ENCODE measurements at regions not wholly inside any gene's neighbourhood (a gene's known extent, or its start where the extent isn't known, plus 50 kb on each side); places are given as distances from the start of the nearest gene placed in this dataset.
A peak's percentile ranks its signal among the peaks of the same experiment; 100 is the strongest.
"Not testable (repeated sequence)": the region's sequence is repeated elsewhere in the genome, so short reads cannot be mapped to it uniquely, and the experiment has no call there.

DNA sequence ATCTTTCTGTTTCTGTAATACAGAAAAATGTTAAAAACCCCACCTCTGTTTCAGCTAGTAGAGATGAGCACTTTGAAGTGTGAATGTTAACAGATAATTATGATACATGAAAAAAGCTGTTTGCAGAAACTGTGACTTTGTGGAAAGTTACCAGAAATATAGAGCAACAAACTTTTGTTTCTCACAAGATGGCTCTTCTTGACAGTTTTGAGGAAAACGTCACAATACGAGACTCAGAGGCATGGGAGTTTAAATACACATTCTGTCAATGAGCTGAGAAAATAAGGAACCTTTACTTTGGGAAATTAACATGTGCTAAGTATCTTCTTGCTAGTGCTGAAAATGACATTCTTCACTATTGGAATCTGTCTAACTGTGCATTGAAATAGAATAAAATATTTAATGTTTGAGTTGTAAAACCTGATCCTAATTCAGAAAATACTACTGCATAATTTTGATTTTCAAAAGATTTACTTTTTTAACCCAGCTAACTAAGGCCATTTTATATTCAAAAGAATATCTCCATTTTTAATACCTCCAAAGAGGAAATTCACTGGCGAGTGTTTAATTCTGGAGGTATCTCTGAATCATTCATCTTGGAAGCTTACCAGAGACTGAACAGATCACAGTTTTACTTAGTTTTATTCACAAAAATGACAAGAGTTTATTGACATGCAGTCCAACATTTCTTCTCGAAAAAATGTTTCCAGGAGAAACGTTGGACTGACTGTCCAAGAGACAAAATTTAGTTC is 308.9 kb upstream of the LRFN5 start:
- no peak for DNase-seq (ENCODE audit: low read depth in 4 of 4, low spot score in 3 of 4)

DNA sequence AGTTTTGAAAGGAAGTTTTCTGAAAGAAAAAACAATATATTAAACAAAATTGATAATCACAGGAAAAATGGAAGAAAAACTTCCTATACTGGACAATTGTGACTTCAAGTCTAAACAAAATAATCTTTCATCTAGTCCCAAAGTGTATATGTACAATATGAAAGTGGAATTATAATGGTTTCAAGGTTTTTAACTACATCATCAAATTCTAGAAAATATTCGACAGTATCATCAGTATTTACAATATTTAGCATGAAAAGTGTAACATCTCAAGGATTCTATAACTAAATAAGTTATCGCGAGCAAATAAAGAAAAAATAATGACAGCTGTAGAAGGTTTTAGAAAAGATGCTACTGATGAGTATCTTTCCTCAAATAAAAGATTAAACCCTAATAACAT is 310.9 kb upstream of the LRFN5 start:
- DNase-seq (ENCODE audit: low read depth in 4 of 4, low spot score in 3 of 4), result no peak

DNA sequence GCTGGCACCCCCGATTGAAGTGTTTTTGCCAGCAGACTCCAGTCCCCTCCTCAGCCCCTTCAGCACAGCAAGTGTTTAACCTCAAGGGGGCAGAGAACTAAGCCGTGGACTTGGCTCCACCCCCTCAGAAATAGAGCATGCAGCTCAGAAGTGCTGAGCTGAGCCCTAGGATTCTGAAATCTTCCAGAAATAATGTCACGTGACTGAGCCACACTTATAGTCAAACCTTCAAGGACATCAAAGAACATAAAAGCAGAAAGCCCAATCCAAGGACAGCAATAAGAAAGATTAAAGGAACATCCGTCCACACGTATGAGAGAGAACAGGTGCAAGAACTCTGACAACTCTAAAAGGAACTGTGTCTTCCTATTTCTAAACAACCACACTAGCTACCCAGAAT is 317.7 kb upstream of the LRFN5 start:
- no peak for DNase-seq (ENCODE audit: low read depth in 4 of 4, low spot score in 3 of 4)

DNA sequence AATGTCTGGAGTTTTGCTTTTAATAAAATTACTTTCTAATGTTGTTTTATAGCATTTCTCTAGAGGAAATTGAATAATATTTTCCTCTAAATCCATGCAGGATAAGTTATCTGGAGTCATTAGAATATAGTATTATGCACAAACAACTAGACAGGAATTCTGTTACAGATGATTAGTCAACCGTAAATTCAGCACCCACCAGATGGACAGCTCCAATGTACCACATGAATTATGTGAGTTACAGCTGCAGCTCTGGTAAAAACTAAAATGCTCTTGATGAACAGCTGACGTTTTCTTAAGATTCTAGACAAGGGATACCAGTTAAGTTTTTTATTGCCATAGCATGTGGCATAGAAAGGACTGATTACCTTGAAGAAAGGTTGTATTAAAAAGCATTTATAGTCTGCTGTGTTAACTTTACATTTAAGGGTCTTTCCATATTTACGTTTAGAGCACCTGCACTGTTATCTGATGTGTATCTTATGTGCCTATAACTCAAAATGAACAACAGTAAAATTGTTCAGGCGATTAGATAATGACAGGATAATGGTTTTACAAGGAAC is 321.4 kb upstream of the LRFN5 start:
- DNase-seq (ENCODE audit: low read depth in 4 of 4, low spot score in 3 of 4), result peak; percentile 6 to 24 (median 20)

DNA sequence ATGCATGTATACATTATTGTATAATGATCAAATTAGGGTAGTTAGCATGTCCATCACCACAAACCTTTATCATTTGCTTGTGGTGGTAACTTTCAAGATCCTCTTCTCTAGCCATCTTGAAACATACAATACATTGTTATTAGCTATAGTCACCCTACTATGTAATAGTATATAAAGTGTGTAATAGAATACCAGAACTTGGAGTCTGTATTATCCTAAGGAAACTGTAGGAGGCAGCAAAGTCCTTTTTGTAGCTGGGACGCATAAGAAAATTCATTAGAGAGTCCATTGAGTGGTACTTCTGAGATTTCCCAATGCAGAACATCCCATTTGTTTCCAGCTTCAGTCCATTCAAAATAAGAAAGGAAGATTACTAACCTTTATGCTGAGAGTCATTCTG is 325.9 kb upstream of the LRFN5 start:
- DNase-seq (ENCODE audit: low read depth in 4 of 4, low spot score in 3 of 4), result no peak

DNA sequence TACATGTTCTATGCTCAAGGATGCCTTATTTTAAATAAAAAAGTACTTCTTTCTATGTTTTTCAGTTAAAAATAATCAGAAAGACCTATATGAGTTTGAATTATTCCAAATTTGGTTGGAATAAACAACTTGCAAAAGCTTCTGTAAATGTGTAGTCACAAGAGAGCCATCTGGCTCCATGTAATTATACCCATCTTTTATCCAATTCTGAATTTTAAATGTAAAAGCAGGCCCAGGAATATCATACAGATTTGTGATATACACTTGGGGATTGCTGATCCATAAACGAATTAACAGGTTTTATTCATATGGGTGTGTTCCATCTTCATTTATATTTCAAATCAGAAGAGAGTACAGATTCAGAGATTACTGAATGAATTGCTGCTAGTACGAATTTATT is 329.2 kb upstream of the LRFN5 start:
- DNase-seq (ENCODE audit: low read depth in 4 of 4, low spot score in 3 of 4), result no peak

DNA sequence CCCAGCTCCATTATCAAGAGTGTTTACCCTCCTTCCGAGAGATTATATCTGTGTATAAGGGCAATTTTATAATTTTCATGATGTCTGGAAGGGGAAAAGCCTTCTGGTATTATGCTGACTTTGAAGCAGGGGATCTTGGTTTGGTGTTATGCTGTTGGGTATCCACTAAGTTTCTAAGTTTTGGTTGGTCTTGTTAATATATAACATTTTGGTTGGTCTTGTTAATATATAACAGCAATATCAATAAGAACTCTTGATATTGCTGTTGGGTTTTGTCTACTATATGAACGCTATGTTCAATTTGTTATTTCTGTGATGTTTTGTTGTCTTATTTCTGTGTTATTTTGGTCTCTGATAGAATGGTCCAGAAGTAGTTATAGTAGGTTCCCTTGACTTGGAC is 349.2 kb upstream of the LRFN5 start:
- DNase-seq (ENCODE audit: low read depth in 4 of 4, low spot score in 3 of 4), result no peak

DNA sequence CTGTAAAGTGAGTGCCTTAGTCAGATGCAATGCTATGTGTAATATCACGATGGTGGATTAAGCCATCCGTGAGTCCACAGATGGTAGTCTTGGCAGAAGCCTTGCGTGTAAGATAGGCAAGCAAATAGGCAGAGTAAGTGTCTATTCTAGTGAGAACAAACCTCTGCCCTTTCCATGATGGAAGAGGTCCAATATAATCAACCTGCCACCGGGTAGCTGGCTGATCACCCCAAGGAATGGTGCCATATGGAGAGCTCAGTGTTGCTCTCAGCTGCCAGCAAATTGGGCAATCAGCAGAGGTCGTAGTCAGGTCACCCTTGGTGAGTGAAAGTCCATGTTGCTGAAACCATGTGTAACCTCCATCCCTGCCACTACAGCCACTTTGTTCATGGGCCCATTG is 371.2 kb upstream of the LRFN5 start:
- no peak for DNase-seq (ENCODE audit: low read depth in 4 of 4, low spot score in 3 of 4)

DNA sequence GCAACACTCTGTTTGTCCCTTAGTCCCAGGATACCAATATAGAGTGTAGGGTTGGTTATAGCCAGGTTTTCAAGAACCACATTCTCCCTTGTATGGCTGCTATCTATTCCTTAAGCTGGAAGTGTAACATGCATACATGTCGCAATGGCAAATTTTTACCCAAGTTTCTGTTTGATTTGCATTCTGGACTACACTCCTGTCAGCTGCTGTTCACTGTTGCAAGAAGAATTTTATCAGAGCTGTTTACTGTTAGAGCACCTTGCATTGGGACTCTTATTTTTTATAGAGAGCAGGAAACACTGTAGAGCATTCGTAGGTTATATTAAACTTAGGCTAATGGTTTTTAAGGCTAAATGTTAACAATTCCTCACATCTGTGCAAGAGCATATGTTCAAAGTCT is 376.0 kb upstream of the LRFN5 start:
- no peak for DNase-seq (ENCODE audit: low read depth in 4 of 4, low spot score in 3 of 4)

DNA sequence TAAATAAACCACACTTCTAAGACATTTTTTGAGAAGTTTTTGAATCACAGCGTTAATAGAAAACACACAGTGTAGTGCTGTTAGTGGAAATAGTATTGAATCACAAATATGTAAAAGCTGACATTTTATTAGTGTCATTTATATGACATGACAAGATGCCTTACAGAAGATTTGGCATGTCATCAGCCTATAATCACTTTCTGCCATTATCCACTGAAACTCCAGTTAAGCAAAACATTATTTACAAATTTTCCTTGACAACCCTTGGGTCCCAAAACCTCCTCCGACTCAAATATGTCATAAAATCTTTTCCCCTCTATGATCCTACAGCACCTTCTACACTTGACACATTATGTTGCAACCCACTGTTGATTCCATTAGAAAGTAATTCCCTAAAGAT is 376.9 kb upstream of the LRFN5 start:
- no peak for DNase-seq (ENCODE audit: low read depth in 4 of 4, low spot score in 3 of 4)

DNA sequence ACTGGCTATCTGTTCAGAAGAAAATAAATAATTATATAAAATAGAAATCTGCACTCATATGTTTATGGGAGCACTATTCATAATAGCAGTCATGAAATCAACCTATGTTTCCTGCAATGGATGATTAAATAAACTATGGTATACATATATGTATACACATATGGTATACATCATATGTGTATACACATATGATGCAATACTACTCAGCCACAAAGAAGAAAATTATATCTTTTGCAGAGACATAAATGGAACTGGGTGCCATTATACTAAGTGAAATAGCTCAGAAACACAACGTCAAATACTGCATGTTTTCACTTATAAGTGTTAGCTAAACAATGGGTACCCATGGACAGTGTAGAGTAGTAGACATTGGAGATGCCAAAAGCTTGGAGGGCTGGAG is 381.2 kb upstream of the LRFN5 start:
- DNase-seq (ENCODE audit: low read depth in 4 of 4, low spot score in 3 of 4), result no peak

DNA sequence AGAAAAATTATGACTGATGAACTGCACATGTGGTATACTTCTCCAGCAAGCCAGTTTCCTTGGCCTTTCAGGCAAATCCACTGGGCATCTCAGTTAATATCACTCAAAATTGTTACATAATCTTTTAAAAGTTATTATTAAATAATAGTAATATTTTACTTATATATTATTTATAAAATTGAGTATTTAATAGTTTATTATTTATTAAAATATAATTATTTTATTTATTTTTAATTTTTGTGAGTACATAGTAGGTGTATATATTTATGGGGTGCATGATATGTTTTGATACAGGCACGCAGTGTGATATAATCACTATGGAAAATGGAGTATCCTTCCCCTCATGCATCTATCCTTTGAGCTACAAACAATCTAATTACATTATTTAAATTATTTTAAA is 384.1 kb upstream of the LRFN5 start:
- DNase-seq (ENCODE audit: low read depth in 4 of 4, low spot score in 3 of 4), result no peak

DNA sequence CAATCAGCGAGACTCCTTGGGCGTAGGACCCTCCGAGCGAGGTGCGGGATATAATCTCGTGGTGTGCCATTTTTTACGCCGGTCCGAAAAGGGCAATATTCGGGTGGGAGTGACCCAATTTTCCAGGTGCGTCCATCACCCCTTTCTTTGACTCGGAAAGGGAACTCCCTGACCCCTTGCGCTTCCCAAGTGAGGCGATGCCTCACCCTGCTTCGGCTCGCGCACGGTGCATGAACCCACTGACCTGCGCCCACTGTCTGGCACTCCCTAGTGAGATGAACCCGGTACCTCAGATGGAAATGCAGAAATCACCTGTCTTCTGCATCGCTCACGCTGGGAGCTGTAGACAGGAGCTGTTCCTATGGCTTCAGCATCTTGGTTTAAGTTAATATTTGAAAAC is 391.7 kb upstream of the LRFN5 start:
- not testable (repeated sequence) for DNase-seq (ENCODE audit: low read depth in 4 of 4, low spot score in 3 of 4)

DNA sequence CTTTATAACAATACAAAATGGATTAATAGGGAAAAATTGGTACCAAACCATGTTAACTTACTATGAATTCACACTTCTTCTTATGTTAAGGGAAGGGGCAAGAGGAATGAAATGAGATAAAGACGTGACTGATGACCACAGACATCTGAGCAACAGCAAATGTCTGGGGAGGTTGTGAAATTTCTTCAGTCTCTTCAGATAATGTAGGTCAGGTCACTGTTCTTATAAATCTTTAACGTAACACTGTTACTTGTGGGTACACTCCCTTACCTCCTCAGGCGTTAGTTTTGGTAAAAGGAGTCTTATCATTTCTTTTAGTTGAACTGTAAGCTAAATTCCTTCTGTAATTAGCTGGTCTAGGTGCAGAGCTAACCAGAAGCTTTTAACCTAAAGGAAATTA is 405.0 kb upstream of the LRFN5 start:
- DNase-seq (ENCODE audit: low read depth in 4 of 4, low spot score in 3 of 4), result no peak

DNA sequence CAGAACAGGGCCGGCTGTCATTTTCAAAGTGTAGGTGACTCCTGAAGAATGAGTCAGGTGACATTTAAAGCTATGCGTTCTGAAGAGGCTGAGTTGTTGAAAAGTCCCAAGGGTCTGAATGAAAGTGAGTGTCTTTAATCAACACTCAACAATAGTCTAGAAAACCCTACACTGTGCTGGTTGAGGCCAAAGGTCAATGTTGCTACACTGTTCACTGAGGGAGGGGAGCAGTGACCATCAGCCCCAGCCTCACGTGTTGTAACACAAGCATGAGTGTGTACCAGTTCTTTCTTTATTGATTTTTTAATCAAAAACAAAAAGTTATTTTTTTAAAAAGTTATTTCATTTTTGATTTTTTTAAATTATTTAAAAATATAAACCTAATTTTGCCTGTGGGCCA is 418.8 kb upstream of the LRFN5 start:
- no peak for DNase-seq (ENCODE audit: low read depth in 4 of 4, low spot score in 3 of 4)

DNA sequence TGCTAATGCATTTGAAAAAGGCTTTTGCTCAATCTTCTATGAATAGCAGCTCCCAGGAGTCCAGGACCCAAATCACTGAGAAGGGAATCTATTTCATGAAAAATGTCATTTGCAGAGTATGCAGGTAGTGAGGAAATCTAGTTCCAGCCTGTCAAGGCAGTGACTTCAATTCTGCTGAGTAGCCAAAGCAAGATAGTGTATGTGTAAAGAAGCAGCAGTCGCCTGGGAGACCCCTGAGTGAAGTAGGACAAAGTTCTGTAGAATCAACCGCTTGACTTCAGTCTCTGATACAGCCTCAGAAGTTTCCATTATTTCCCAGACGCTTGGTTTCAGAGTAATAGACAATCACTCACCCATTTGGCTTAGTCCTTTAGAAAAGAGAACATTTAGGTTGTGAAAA is 435.6 kb upstream of the LRFN5 start:
- DNase-seq (ENCODE audit: low read depth in 4 of 4, low spot score in 3 of 4), result no peak

DNA sequence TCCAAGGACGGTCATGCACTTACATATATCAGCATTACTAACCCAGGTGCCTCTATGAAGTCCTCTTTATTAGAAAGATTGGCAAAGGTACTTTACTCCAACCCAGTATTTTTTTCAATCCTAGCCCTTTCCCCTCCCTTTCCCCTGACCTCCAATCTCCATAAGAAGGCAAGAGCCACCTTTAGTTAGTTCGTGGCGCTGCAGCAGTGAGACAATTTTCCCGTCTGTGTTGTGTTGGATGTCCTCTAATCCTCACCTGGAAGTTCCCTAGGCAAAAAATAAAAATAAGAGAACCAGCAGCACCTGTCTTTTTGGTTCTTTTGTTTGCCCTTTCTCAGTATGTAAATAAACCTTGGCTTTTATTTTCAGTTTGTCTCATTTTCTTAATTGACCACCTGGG is 439.6 kb upstream of the LRFN5 start:
- DNase-seq (ENCODE audit: low read depth in 4 of 4, low spot score in 3 of 4), result no peak

DNA sequence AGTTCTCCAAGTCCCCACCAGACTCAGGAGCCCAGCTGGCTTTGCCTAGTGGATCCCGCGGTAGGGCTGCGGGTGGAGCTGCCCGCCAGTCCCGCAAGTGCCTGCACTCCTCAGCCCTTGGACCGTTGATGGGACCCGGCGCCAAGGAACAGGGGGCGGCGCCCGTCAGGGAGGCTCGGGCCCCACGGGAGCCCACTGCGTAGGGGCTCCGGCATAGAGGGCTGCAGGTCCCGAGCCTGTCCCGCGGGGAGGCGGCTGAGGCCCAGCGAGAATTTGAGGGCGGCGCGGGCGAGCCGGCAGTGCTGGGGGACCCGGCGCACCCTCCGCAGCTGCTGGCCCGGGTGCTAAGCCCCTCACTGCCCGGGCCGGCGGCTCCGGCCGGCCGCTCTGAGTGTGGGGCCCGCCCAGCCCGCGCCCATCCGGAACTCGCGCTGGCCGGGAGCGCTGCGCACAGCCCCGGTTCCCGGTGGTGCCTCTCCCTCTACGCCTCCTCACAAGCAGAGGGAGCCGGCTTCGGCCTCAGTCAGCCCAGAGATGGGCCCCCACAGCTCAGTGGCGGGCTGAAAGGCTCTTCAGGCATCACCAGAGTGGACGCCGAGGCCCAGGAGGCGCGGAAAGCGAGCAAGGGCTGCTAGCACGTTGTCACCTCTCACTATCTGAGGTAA is 452.4 kb upstream of the LRFN5 start:
- no peak for DNase-seq (ENCODE audit: low read depth in 4 of 4, low spot score in 3 of 4)

DNA sequence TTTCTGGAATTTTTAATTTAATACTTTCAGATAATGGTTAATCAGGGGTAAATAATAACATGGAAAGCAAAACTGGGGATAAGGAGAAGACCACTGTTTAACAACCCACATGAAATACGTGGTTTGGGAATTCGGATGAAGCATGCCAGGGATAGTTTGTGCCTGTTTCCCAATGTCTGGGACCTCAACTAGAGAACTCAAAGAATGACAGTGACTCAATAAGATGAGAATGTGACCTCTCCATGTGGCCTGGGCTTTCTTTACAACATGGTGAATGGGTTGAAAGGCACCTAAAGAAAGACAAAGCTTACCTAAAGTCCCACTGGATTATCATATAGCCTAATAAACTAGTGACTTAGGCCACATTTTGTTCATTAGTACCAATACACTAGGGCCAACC is 460.3 kb upstream of the LRFN5 start:
- DNase-seq (ENCODE audit: low read depth in 4 of 4, low spot score in 3 of 4), result no peak

DNA sequence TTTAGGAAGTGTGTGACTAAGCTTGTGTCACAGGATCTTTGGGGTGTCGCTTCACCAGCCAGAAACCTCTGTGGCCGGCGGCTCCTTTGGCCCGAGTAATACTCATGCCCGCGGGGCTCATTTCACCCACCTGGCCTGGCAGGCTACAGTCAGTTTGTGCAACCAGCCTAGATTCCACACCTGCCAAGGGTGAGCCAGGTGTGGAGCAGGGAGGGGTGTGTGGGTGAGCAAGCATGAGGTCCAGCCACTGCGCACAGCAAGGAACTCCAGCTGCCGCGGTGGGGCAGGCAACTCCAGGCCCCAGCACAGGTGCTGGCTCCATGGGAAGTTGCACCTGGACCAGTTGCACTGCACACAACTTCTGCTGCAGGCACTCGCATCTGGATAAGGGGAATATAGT is 462.3 kb upstream of the LRFN5 start:
- no peak for DNase-seq (ENCODE audit: low read depth in 4 of 4, low spot score in 3 of 4)

DNA sequence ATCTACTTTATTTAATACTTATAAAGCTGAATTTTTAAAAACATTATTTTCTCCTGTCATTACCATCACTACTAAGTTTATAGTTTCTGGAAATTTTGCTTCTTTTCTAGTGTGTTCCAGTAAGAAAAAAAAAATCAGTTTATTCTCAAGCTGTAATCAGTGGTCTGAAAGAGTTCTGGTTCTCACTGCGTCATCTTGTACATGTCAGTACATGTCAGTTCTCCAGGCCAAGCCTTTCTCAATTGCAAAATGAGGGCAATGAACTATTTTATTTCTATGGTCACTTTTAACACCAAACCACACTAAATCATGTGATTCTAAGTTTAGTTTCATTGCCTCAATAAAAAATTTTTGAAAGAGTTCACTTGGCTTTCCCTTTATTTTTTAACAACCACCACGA is 468.9 kb upstream of the LRFN5 start:
- no peak for DNase-seq (ENCODE audit: low read depth in 4 of 4, low spot score in 3 of 4)

DNA sequence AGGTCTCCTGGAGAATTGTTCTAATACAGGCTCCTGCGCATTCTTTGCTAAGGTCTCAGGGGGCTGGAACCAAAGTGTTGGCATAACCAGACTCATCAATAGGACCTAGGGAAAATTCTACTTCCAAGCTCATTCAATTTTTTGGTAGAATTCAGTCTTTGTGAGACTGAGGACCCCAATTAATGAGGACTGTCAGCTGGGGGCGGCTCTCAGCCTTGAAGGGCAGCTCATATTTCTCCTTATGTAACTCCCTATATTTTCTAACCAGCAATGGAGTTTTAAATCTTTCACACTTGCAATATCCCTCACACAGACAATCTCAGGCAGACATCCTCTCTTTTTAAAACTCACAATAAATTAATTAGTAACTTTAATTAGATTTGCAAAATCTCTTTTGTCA is 476.4 kb upstream of the LRFN5 start:
- DNase-seq (ENCODE audit: low read depth in 4 of 4, low spot score in 3 of 4), result no peak
